HEK293T (cell line): ENCODE measurements at regions not wholly inside any gene's neighbourhood (a gene's known extent, or its start where the extent isn't known, plus 50 kb on each side); places are given as distances from the start of the nearest gene placed in this dataset.

ENCODE experiments used
- ARNT ChIP-seq: fragments of 450-650 bp; IDR thresholded peaks from 2 replicates; pipeline ENCODE4 v1.6.1; 2017; ENCODE audit warnings: mild to moderate bottlenecking
- BHLHE40 ChIP-seq: fragments of 450-650 bp; IDR thresholded peaks from 2 replicates; pipeline ENCODE4 v1.6.1; 2016; ENCODE audit warnings: mild to moderate bottlenecking, moderate library complexity, borderline replicate concordance
- ELF4 ChIP-seq: fragments of 450-650 bp; IDR thresholded peaks from 2 replicates; pipeline ENCODE4 v1.6.1; 2017; ENCODE audit warnings: antibody characterized with exemption
- FOXA1 ChIP-seq: fragments of 450-650 bp; IDR thresholded peaks from 2 replicates; pipeline ENCODE4 v1.6.1; 2016; ENCODE audit warnings: mild to moderate bottlenecking
- FOXM1 ChIP-seq: fragments of 450-650 bp; IDR thresholded peaks from 2 replicates; pipeline ENCODE4 v1.6.1; 2017; ENCODE audit warnings: mild to moderate bottlenecking, borderline replicate concordance
- NFRKB ChIP-seq: fragments of 450-650 bp; IDR thresholded peaks from 2 replicates; pipeline ENCODE4 v1.6.1; 2016; ENCODE audit warnings: mild to moderate bottlenecking, moderate library complexity
- PKNOX1 ChIP-seq: fragments of 450-650 bp; IDR thresholded peaks from 2 replicates; pipeline ENCODE4 v1.6.1; 2016
- SP1 ChIP-seq: fragments of 450-650 bp; IDR thresholded peaks from 2 replicates; pipeline ENCODE4 v1.6.1; 2017

GRCh38 chr14:42248131-42248530 is 641.5 kb downstream of the LRFN5 start:
- no peak for TF ChIP-seq BHLHE40
- TF ChIP-seq NFRKB: no peak
- no peak for TF ChIP-seq ARNT
- TF ChIP-seq FOXA1: no peak
- no peak for TF ChIP-seq ELF4
- TF ChIP-seq SP1: no peak
- no peak for TF ChIP-seq PKNOX1
- no peak for TF ChIP-seq FOXM1
